Activated T-helper 17 cell treated with anti-CD3 and anti-CD28 coated beads, Interleukin-2, amount 50 U/mL, for 72 hours (primary cell): ENCODE measurements at regions not wholly inside any gene's neighbourhood (a gene's known extent, or its start where the extent isn't known, plus 50 kb on each side); places are given as distances from the start of the nearest gene placed in this dataset.
"Not testable (repeated sequence)": the region's sequence is repeated elsewhere in the genome, so short reads cannot be mapped to it uniquely, and the experiment has no call there.

Source experiments
- ATAC-seq: fragments of 150-1000 bp; cut with Tn5 transposase; replicated peaks from 2 replicates; pipeline ENCODE4 v1.10.0; 2021; ENCODE audit warnings: mild to moderate bottlenecking, moderate library complexity
- H3K27ac Mint-ChIP-seq: one replicate; pipeline ENCODE4 v1.8.0; 2022; ENCODE audit warnings: mixed read lengths
- H3K27me3 Mint-ChIP-seq: one replicate; pipeline ENCODE4 v1.8.0; 2022; ENCODE audit warnings: mixed read lengths
- H3K36me3 Mint-ChIP-seq: one replicate; pipeline ENCODE4 v1.8.0; 2022; ENCODE audit warnings: low read depth, mild to moderate bottlenecking, mixed read lengths
- H3K4me1 Mint-ChIP-seq: one replicate; pipeline ENCODE4 v1.8.0; 2022; ENCODE audit warnings: mixed read lengths
- H3K4me3 Mint-ChIP-seq: one replicate; pipeline ENCODE4 v1.8.0; 2022; ENCODE audit warnings: mild to moderate bottlenecking, mixed read lengths
- H3K9me3 Mint-ChIP-seq: one replicate; pipeline ENCODE4 v1.8.0; 2022; ENCODE audit warnings: mixed read lengths

DNA sequence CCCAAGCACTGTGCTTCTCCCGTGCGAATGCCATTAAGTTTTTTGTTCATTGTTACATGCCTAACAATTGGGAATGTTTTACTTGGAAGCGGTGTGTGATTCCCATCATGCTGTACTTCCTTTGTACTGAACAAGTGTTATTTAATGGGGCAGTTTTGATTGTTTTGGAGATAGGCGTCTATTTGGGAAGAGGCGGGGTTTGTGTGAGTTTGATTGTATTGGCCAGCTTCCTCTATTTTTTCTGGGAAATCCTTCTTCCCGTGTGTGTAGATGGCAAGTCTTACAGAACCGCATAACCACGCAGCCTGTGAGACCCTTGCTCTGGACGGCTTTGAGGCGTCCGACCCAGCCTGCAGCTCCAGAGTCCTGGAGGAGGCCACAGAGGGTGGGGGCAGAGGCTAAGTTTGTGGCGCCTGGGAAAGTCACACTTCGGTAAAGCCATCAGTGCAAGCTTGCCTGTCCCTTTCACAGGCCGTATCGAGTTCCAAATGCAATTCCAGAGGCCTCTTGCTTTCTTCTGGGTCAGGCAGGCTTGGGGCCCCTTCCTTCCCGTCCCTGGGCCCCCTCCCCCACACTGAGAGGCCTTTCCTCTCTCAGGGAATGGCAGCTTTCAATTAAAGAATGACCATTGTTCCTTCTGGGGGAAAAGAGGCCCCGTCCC, 210.3 kb downstream of the TOMM20 start:
- Mint-ChIP-seq H3K9me3 (no peaks in the 10 kb centered on the region), H3K4me1 (no peaks in the 10 kb centered on the region), H3K27me3 (no peaks in the 10 kb centered on the region), H3K4me3 (no peak overlapping the region), H3K36me3 (no peaks in the 10 kb centered on the region), H3K27ac (no peak overlapping the region)
- no peak for ATAC-seq

DNA sequence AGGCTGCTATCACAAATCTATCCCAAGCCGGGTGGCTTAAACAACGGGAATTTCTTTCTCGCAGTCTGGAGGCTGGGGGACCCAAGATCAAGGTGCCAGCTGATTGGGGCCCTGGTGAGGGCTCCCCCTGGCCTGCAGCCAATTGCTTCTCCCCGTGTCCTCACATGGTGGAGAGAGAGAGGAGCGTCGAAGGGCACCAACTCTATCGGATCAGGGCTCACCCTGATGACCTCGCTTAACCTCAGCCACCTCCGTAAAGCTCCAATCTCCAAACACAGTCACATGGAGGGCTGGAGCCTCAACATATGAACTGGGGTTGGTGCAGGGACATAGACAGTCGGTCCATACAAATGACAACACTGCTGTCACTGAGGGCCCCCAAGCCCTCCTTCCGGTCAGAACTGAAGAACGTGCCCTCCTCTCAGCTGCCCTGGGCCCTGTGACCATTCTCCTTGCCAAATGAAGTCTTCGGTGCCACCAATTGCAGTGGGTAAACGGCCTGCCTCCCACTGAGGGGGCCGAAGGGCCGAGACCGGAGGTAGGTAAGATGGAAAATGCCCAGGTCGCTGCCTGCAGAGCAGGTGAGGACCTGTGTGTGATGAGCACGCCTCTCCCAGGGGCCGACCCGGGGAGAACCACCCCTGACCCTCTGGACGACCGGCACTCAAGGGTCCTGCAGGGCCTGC, 211.0 kb downstream of the TOMM20 start:
- H3K27ac Mint-ChIP-seq = no peak overlapping the region
- no peak overlapping the region for H3K4me3 Mint-ChIP-seq
- H3K9me3 Mint-ChIP-seq = no peaks in the 10 kb centered on the region
- no peaks in the 10 kb centered on the region for H3K27me3 Mint-ChIP-seq
- H3K36me3 Mint-ChIP-seq = no peaks in the 10 kb centered on the region
- ATAC-seq = no peak
- H3K4me1 Mint-ChIP-seq = peaks cover under 1% of the 10 kb centered on the region

DNA sequence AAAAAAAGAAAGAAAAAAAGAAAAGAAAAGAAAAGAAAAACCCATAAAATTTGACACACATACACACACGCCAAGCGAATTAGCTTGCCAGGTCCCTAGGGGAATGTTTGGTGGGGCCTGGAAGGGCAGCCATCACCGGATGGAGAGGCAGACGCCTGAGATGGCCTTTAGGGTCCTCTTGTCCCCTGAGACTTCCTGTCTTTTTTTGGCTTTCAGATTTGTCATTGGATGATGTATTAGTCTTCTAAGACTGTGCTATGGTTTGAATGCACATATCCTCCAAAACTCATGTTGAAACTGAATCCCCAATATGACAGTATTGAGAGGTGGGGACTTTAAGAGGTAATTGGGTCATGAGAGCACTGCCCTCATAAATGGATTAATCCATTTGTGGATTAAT, 211.8 kb downstream of the TOMM20 start:
- Mint-ChIP-seq H3K36me3 (no peaks in the 10 kb centered on the region), H3K27ac (no peak overlapping the region), H3K9me3 (no peaks in the 10 kb centered on the region), H3K4me3 (no peak overlapping the region), H3K4me1 (peaks cover 5% of the 10 kb centered on the region), H3K27me3 (no peaks in the 10 kb centered on the region)
- ATAC-seq = no peak

DNA sequence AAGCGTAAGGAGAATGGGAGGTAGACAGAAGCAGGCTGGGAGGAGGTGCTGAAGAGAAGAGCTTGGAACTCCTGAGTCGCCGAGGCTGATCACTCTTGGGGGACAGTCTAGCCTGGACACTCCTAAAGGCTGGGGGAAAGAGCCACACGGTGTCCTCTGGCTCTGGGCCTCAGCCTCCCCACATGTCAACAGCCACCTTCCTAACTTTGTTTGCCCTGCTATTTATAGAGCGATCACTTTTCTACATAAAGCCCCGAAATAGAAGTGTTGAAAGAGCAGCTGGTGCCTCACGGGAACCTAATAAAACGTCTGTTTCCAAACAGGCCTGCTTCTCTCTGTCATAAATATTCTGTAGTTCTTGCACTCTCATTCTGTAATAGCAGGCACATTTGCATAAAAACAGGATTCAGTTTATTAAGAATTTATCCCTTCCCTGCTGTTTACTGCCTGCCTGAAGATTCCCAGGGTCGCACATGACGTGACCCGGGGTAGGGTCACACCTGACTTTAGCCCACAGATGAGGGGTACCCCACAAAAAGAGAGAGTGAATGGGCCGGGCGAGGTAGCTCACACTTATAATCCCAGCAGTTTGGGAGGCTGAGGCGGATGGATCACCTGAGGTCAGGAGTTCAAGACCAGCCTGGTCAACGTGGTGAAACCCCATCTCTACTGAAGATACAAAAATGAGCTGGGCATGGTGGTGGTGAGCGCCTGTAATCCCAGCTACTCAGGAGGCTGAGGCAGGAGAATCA, 212.5 kb downstream of the TOMM20 start:
- no peaks in the 10 kb centered on the region for H3K9me3 Mint-ChIP-seq
- no peaks in the 10 kb centered on the region for H3K36me3 Mint-ChIP-seq
- no peak overlapping the region for H3K4me3 Mint-ChIP-seq
- no peak for ATAC-seq
- no peak overlapping the region for H3K27ac Mint-ChIP-seq
- no peaks in the 10 kb centered on the region for H3K27me3 Mint-ChIP-seq
- peaks cover 12% of the 10 kb centered on the region for H3K4me1 Mint-ChIP-seq

DNA sequence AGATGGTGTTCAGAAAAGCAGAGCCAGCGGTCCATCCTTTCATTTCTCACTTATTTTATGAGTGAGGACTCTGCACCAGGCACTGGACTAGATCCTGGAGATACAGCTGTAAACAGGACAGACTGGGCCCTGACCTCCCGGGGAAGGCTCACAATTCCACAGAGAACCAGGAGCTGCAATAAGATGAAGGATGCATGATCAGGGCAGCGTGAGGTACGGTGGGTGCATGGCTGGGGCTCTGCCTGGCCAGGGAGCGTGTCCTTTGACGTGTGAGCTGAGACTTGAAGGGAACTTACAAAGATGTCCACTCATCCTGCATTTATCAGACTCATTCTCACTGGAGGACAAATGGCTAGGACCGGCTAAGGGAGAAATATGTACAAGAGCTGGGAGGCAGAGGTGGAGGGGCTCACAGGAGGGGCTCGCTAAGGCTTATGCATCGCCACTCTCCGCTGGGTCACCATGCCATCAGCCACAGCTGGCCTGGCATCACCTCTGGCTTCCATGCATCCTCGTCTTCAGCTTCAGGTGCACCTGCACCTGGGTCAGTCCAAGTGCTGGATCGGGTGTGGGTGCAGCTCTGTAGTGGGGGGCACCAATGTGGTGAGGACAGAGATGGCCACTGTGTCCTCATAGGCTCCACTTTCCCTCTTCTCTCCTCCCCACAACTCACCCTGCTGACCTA, 213.9 kb downstream of the TOMM20 start:
- no peaks in the 10 kb centered on the region for H3K36me3 Mint-ChIP-seq
- no peak overlapping the region for H3K4me3 Mint-ChIP-seq
- peaks cover 13% of the 10 kb centered on the region for H3K4me1 Mint-ChIP-seq
- no peak overlapping the region for H3K27ac Mint-ChIP-seq
- no peaks in the 10 kb centered on the region for H3K27me3 Mint-ChIP-seq
- H3K9me3 Mint-ChIP-seq = no peaks in the 10 kb centered on the region
- no peak for ATAC-seq

DNA sequence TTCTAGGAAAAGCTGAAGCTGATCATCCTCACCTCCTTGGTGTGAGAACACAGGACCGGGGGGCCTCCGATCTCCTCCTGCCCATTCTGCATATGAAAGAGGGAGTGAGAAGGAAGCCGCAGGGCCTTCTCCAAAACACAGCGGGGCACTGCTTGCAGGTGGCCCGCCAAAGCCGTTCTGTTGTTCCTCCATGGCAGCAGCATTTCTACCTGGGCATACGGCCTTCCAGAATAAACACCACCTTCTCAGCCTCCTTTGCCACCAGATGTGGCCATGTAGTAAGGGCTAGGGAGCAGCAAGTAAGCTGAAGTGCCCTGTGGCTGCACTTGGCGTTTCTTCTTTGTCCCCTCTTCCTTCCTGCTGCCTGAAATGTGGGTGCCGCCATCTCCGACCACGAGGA, 214.9 kb downstream of the TOMM20 start:
- no peaks in the 10 kb centered on the region for H3K27me3 Mint-ChIP-seq
- no peaks in the 10 kb centered on the region for H3K36me3 Mint-ChIP-seq
- H3K4me3 Mint-ChIP-seq = no peak overlapping the region
- no peak for ATAC-seq
- no peak overlapping the region for H3K27ac Mint-ChIP-seq
- peaks cover 13% of the 10 kb centered on the region for H3K4me1 Mint-ChIP-seq
- no peaks in the 10 kb centered on the region for H3K9me3 Mint-ChIP-seq

DNA sequence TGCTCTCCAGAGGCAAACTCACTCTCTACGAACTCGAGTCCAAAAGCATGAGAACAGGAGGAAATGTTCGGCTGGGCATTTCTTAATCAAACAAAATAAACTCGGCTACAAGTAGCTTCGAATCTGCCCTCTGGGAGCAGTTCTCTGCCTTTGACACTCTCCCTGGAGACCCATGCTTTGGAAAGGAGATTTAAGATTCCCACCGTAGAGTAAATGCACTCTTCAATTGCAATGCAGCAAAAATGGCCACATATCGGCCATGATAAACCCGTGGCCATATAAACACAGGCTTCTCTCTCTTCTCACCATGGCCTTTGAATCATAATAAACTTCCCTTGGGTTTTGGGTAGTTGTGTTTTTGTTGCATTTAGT, 215.4 kb downstream of the TOMM20 start:
- Mint-ChIP-seq H3K36me3 (no peaks in the 10 kb centered on the region), H3K27me3 (no peaks in the 10 kb centered on the region), H3K27ac (no peak overlapping the region), H3K9me3 (no peaks in the 10 kb centered on the region), H3K4me3 (no peak overlapping the region), H3K4me1 (peaks cover 13% of the 10 kb centered on the region)
- no peak for ATAC-seq

DNA sequence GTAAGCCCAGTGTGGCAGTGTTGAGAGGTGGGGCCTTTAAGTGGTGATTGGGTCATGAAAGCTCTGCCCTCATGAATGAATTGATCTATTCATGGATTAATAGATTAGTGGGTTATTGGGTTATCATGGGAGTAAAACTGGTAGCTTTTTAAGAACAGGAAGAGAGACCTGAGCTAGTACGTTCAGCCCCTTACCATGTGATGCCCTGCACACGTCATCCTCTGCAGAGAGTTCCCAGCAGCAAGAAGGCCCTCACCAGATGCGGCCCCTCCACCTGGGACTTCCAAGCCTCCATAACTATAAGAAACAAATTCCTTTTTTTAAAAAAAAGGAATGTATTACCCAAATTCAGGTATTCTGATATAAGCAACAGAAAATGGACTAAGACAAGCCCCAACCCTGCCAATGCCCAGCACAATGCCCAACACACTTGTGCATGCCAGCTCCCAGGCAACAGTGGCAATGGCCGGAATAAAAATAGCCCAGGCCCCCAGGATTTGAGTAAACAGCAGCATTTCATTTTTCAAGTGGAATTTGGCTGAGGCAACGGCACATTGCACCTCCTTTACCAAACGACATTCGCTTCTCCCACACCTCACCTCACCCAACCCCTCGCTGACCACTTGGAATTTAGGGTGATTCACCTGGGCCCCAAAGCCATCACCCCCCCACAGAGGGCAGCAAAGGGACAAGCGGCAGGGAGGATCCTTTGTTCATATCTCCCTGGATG, 215.9 kb downstream of the TOMM20 start:
- H3K9me3 Mint-ChIP-seq = no peaks in the 10 kb centered on the region
- H3K27me3 Mint-ChIP-seq = no peaks in the 10 kb centered on the region
- H3K4me3 Mint-ChIP-seq = no peak overlapping the region
- no peak for ATAC-seq
- peaks cover 13% of the 10 kb centered on the region for H3K4me1 Mint-ChIP-seq
- no peaks in the 10 kb centered on the region for H3K36me3 Mint-ChIP-seq
- no peak overlapping the region for H3K27ac Mint-ChIP-seq

DNA sequence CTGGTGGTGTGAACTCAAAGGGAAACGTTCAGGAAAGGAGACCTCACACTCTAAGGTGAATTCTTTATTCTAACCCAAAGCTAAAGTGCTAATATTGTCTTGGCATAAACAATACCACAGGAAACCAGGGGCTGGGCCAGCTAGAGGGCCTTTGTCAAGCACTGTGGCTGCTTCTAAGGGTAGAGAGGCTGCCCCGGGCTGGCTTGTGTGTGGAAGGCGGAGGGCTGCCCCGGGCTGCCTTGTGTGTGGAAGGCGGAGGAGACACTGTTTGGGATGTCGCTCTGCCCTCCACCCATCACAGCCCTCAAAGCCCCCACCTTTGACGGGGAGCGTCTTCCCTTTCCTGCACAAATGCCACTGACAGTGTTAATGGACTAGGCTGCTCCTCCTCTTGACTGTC, 216.8 kb downstream of the TOMM20 start:
- ATAC-seq = no peak
- H3K27me3 Mint-ChIP-seq = no peaks in the 10 kb centered on the region
- peaks cover 13% of the 10 kb centered on the region for H3K4me1 Mint-ChIP-seq
- H3K27ac Mint-ChIP-seq = peak overlapping the region; percentile 52
- H3K9me3 Mint-ChIP-seq = no peaks in the 10 kb centered on the region
- H3K4me3 Mint-ChIP-seq = no peak overlapping the region
- H3K36me3 Mint-ChIP-seq = no peaks in the 10 kb centered on the region

DNA sequence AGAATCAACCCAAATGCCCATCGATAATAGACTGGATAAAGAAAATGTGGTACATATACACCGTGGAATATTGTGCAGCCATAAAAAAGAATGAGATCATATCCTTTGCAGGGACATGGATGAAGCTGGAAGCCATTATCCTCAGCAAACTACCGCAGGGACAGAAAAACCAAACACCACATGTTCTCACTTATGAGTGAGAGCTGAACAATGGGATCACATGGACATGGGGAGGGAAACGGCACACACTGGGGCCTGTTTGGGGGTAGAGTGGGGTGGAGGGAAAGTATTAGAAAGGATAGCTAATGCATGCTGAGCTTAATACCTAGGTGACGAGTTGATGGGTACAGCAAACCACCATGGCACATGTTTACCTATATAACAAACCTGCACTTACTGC, 217.5 kb downstream of the TOMM20 start:
- peak overlapping the region; percentile 52 for H3K27ac Mint-ChIP-seq
- not testable (repeated sequence) for H3K9me3 Mint-ChIP-seq, ATAC-seq, H3K27me3 Mint-ChIP-seq, H3K36me3 Mint-ChIP-seq, H3K4me3 Mint-ChIP-seq
- peaks cover 13% of the 10 kb centered on the region for H3K4me1 Mint-ChIP-seq

DNA sequence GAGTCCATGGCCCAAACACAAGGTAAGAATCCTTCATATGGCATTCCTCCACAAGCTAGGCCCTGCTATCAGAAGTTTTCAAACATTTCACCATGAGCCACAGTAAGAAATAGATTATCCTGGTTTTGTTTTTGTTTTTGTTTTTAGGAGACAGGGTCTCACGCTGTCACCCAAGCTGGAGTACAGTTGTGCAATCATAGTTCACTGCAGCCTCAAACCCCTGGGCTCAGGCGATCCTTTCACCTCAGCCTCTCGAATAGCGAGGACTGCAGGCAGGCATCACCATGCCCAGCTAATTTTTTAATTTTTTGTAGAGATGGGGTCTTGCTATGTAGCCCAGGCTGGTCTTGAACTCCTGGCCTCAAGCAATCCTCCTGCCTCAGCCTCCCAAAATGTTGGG, 218.8 kb downstream of the TOMM20 start:
- Mint-ChIP-seq H3K27ac (no peak overlapping the region), H3K9me3 (no peaks in the 10 kb centered on the region), H3K4me1 (peaks cover 13% of the 10 kb centered on the region), H3K4me3 (no peak overlapping the region), H3K36me3 (no peaks in the 10 kb centered on the region), H3K27me3 (no peaks in the 10 kb centered on the region)
- no peak for ATAC-seq

DNA sequence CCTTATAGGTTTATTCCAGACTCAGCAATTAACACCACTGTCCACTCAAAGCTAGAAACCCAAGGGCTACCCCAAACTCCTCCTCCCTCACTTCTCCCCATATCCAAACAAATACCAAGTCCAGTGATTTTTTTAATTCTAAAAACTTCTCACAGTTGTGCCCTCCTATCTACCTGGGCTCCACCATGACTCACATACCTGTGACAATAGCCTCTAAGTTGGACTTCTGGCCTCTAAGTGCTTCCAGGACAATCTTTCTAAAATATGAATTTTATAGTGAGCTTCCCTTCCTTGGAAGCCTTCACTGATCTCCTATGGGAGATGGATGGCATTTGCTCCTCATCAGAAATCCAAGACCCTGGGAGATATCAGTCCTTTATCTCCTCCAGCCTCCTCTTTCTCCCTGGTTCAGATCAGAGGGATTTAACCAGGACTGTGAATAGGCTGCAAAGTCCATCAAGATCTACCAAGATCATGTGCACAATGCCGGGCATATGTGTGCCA, 219.3 kb downstream of the TOMM20 start:
- no peak for ATAC-seq
- Mint-ChIP-seq H3K27me3 (no peaks in the 10 kb centered on the region), H3K4me1 (peaks cover 13% of the 10 kb centered on the region), H3K36me3 (no peaks in the 10 kb centered on the region), H3K27ac (no peak overlapping the region), H3K9me3 (no peaks in the 10 kb centered on the region), H3K4me3 (no peak overlapping the region)

DNA sequence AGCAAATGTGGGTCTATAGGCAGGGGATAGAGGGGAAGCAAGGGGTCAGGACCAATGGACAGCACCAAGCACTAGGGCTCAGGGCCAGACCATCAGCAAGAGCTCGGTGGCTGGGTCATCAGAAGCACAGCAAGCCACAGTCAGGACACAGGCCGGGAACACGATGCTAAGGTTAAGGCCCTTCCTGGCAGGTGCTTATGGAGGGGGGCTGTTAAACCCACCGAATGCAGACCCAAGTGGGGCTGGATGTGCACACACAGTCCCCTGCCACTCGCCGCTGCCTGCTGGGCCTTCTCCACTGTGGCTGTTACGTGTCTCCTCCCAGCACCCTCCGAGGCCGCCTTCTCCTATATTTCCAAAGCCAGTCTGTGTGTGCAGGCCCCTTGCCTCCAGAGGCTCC, 220.1 kb downstream of the TOMM20 start:
- H3K4me3 Mint-ChIP-seq = no peak overlapping the region
- no peaks in the 10 kb centered on the region for H3K36me3 Mint-ChIP-seq
- H3K4me1 Mint-ChIP-seq = peaks cover 13% of the 10 kb centered on the region
- no peaks in the 10 kb centered on the region for H3K27me3 Mint-ChIP-seq
- ATAC-seq = no peak
- H3K9me3 Mint-ChIP-seq = no peaks in the 10 kb centered on the region
- H3K27ac Mint-ChIP-seq = no peak overlapping the region

DNA sequence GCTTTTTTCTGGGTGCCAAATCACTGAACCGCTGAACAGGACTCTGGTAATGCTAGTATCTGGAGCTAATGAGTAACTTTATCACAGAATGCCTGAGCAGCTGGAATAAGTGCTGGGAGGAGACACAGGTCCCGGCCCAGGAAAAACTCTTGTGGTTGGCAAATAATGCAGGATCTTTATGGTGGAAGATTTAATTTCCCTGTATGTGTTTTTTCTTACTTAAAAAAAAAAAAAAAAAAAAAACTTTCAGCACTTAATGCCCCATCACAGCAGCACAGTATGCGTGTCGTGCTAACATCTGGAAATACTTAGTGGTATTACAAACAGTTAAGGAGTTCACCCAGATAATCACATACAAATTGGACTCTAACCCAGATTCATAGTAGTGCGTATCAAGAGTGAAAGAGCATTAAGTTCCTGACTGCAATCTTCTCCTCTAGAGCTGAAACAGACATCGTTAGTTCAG, 220.7 kb downstream of the TOMM20 start:
- Mint-ChIP-seq H3K36me3 (no peaks in the 10 kb centered on the region), H3K27me3 (no peaks in the 10 kb centered on the region), H3K9me3 (no peaks in the 10 kb centered on the region), H3K4me1 (peaks cover 13% of the 10 kb centered on the region), H3K4me3 (no peak overlapping the region), H3K27ac (no peak overlapping the region)
- no peak for ATAC-seq
